ENCODE measurements at regions not wholly inside any gene's neighbourhood (a gene's known extent, or its start where the extent isn't known, plus 50 kb on each side); places are given as distances from the start of the nearest gene placed in this dataset.
A peak's percentile ranks its signal among the peaks of the same experiment; 100 is the strongest.

- Histone ChIP-seq H3K36me3 (no peaks in the 10 kb centered on the region), H3K9ac (no peak overlapping the region), H3K4me2 (no peak overlapping the region), H3K4me3 (no peak overlapping the region), H2AFZ (replicated peaks) (peak overlapping the region; percentile 12), H3K27me3 (no peaks in the 10 kb centered on the region), H3K4me1 (peaks cover 4% of the 10 kb centered on the region), H3K9me3 (ENCODE audit: low read depth) (no peaks in the 10 kb centered on the region), H3F3A (ENCODE audit: low read depth) (no peaks in the 10 kb centered on the region), H4K20me1 (ENCODE audit: low read depth) (no peaks in the 10 kb centered on the region), H3K27ac (no peak overlapping the region), H3K79me2 (ENCODE audit: low read depth) (no peaks in the 10 kb centered on the region)
- DNase-seq (ENCODE audit: low spot score) = no peak
- no peak overlapping the region for H3K4me3 Mint-ChIP-seq
- no peaks in the 10 kb centered on the region for H3K9me3 Mint-ChIP-seq
- H3K27me3 Mint-ChIP-seq (ENCODE audit: insufficient read depth, low read depth) = no peaks in the 10 kb centered on the region
- H3K4me1 Mint-ChIP-seq = peaks cover 6% of the 10 kb centered on the region
- H3K36me3 Mint-ChIP-seq = no peaks in the 10 kb centered on the region
- TF ChIP-seq EZH2 (IDR thresholded peaks at IDR 0.05) (no peak), EZH2phosphoT487 (IDR thresholded peaks at IDR 0.05) (no peak)
- TF ChIP-seq, protein P1, sequence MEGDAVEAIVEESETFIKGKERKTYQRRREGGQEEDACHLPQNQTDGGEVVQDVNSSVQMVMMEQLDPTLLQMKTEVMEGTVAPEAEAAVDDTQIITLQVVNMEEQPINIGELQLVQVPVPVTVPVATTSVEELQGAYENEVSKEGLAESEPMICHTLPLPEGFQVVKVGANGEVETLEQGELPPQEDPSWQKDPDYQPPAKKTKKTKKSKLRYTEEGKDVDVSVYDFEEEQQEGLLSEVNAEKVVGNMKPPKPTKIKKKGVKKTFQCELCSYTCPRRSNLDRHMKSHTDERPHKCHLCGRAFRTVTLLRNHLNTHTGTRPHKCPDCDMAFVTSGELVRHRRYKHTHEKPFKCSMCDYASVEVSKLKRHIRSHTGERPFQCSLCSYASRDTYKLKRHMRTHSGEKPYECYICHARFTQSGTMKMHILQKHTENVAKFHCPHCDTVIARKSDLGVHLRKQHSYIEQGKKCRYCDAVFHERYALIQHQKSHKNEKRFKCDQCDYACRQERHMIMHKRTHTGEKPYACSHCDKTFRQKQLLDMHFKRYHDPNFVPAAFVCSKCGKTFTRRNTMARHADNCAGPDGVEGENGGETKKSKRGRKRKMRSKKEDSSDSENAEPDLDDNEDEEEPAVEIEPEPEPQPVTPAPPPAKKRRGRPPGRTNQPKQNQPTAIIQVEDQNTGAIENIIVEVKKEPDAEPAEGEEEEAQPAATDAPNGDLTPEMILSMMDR (IDR thresholded peaks at IDR 0.05) = no peak
- no peak overlapping the region for H3K27ac Mint-ChIP-seq
Observed at GRCh38 chr15:60195611-60196010, 191.5 kb downstream of the FOXB1 start.

DNA sequence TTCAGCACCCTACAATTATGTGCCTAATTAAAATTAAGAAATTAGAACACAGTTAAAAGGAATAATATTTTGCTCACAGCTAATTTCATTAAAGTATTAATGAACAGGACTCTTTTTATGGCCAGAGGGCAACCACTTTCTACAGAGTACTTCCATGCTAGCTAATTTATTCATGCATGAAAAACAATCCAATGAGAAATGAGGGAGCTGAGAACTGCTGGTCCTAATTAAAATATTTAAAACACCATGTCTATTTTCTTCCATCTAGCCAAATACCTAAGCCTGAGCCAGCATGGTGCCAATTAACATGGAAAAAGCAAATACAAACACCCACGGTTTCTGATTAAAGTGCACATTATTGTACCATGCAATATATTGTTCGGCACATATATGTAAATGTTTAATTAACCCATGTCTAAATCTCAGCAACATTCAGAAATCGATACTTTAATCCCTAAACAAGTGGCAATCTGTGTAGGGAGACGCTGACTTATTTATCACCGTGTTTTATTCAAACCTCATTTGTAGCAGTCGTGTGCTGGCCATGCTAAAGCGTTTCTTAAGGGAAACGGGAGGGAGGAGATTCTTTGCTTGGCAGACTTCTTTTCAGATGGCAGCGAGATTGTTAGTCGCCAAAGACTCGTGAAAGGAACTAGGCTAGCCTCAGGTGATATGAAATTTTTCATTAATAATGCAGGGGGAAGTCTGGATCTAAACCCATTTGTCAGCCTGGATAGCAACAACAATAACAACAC lies 193.5 kb downstream of the ANXA2 start:
- no peaks in the 10 kb centered on the region for H3K36me3 ChIP-seq
- Mint-ChIP-seq H3K36me3 (no peaks in the 10 kb centered on the region), H3K27me3 (ENCODE audit: insufficient read depth, low read depth) (no peaks in the 10 kb centered on the region)

GRCh38 chr15:60208709-60209108 lies 189.1 kb downstream of the ANXA2 start:
- Histone ChIP-seq H3K36me3 (no peaks in the 10 kb centered on the region), H3K27ac (no peak overlapping the region), H3K9ac (no peak overlapping the region), H2AFZ (replicated peaks) (no peak overlapping the region), H3K79me2 (ENCODE audit: low read depth) (no peaks in the 10 kb centered on the region), H3K4me2 (no peak overlapping the region), H3K4me1 (peaks cover 19% of the 10 kb centered on the region), H3K9me3 (ENCODE audit: low read depth) (no peaks in the 10 kb centered on the region), H3K4me3 (no peak overlapping the region), H3K27me3 (no peaks in the 10 kb centered on the region), H4K20me1 (ENCODE audit: low read depth) (no peaks in the 10 kb centered on the region), H3F3A (ENCODE audit: low read depth) (peaks cover 6% of the 10 kb centered on the region)
- TF ChIP-seq EZH2phosphoT487 (IDR thresholded peaks at IDR 0.05) = no peak
- TF ChIP-seq EZH2 (IDR thresholded peaks at IDR 0.05) = no peak
- TF ChIP-seq, protein P1 (IDR thresholded peaks at IDR 0.05) = no peak
- no peak overlapping the region for H3K4me3 Mint-ChIP-seq
- no peak overlapping the region for H3K27ac Mint-ChIP-seq
- H3K27me3 Mint-ChIP-seq (ENCODE audit: insufficient read depth, low read depth) = peaks cover 3% of the 10 kb centered on the region
- H3K9me3 Mint-ChIP-seq = no peaks in the 10 kb centered on the region
- peaks cover 3% of the 10 kb centered on the region for H3K4me1 Mint-ChIP-seq
- DNase-seq (ENCODE audit: low spot score) = no peak
- no peaks in the 10 kb centered on the region for H3K36me3 Mint-ChIP-seq

More for the DNA sequence above, 193.5 kb downstream of the ANXA2 start:
- Histone ChIP-seq H3K4me3 (no peak overlapping the region), H3K27ac (no peak overlapping the region), H3K9ac (no peak overlapping the region), H3K79me2 (ENCODE audit: low read depth) (no peaks in the 10 kb centered on the region), H3K9me3 (ENCODE audit: low read depth) (no peaks in the 10 kb centered on the region), H3K27me3 (no peaks in the 10 kb centered on the region), H4K20me1 (ENCODE audit: low read depth) (no peaks in the 10 kb centered on the region), H3K4me1 (peaks cover 15% of the 10 kb centered on the region), H2AFZ (replicated peaks) (peak overlapping the region; percentile 89), H3K4me2 (no peak overlapping the region), H3F3A (ENCODE audit: low read depth) (no peaks in the 10 kb centered on the region)
- Mint-ChIP-seq H3K9me3 (no peaks in the 10 kb centered on the region), H3K4me1 (peaks cover 3% of the 10 kb centered on the region), H3K27ac (no peak overlapping the region), H3K4me3 (no peak overlapping the region)
- peak; percentile 16 for DNase-seq (ENCODE audit: low spot score)
- no peak for TF ChIP-seq EZH2 (IDR thresholded peaks at IDR 0.05)
- TF ChIP-seq, protein P1 (IDR thresholded peaks at IDR 0.05) = no peak
- TF ChIP-seq EZH2phosphoT487 (IDR thresholded peaks at IDR 0.05) = no peak

Data from neural progenitor cell (in vitro differentiated cells).